Stomach (tissue), 4 donors: ENCODE measurements at regions not wholly inside any gene's neighbourhood (a gene's known extent, or its start where the extent isn't known, plus 50 kb on each side); places are given as distances from the start of the nearest gene placed in this dataset.

ENCODE experiments used
- CTCF ChIP-seq, 7 experiments: fragments of 450-650 bp in 4 of 7; fragments of 200-600 bp in 3 of 7; sonication (generic) in 3 of 7; IDR thresholded peaks; one replicate each; pipeline ENCODE4 v1.5.1; 2016 to 2019; ENCODE audit warnings: antibody characterized with exemption in 7 of 7, control low read depth in 2 of 7, mild to moderate bottlenecking in 1 of 7
- EP300 ChIP-seq: sonication (generic); formaldehyde crosslinking; IDR thresholded peaks from one replicate; pipeline ENCODE4 v1.6.1; 2017; ENCODE audit warnings: antibody characterized with exemption
- POLR2A ChIP-seq, 4 donors: fragments of 450-650 bp; IDR thresholded peaks; one replicate each; pipeline ENCODE4 v1.6.1; 2016; ENCODE audit warnings: antibody characterized with exemption in 4 of 4, control low read depth in 2 of 4, mild to moderate bottlenecking in 1 of 4, moderate library complexity in 1 of 4

GRCh38 chr13:73820688-73821087, 313.5 kb downstream of the KLF12 start:
- TF ChIP-seq CTCF (IDR thresholded peaks at IDR 0.05), result no peak
- no peak for TF ChIP-seq POLR2A (IDR thresholded peaks at IDR 0.05)
- TF ChIP-seq EP300, result no peak
